GM12878 (cell line): ENCODE measurements at regions not wholly inside any gene's neighbourhood (a gene's known extent, or its start where the extent isn't known, plus 50 kb on each side); places are given as distances from the start of the nearest gene placed in this dataset.

Experiments used
- ATAC-seq: fragments of 200-7000 bp; cut with Tn5 transposase; 3 replicates; pipeline ENCODE4 v1.9.1; 2020; ENCODE audit warnings: mild to moderate bottlenecking, moderate library complexity
- BruUV-seq: library from RNA; stranded (reverse); fragments of 400-500 nt; replicated peaks from 2 replicates; lab custom pipeline; 2021; lab: Mats Ljungman, UMichigan
- CTCF ChIA-PET: fragments of 300-600 bp; sonication (Branson Sonifier 250); formaldehyde crosslinking; extraction: SDS; loops from one replicate; lab custom pipeline; 2021; ENCODE audit warnings: inconsistent platforms; lab: Yijun Ruan, JAX
- POLR2A ChIA-PET: fragments of 350-600 bp; formaldehyde crosslinking; extraction: SDS; loops from one replicate; lab custom pipeline; 2021; ENCODE audit warnings: inconsistent platforms; lab: Charles Lee
- RAD21 ChIA-PET: fragments of 300-600 bp; sonication (Branson Sonifier 250); formaldehyde crosslinking; loops from one replicate; lab custom pipeline; 2023; ENCODE audit warnings: antibody characterized with exemption; ENCODE audit not compliant: unreplicated experiment; lab: Charles Lee
- SMC1A ChIA-PET: fragments of 300-600 bp; sonication (Branson Sonifier 250); formaldehyde crosslinking; loops from one replicate; lab custom pipeline; 2023; ENCODE audit not compliant: unreplicated experiment, uncharacterized antibody; lab: Charles Lee
- DNase-seq: peaks from one replicate; pipeline ENCODE4 v3.0.0-alpha.2; 2011; ENCODE audit warnings: low read depth, low spot score
- FAIRE-seq: peaks from 3 replicates; lab custom pipeline; 2011; peaks lifted over from hg19 to GRCh38; lab: Jason Lieb, UNC
- H2AFZ ChIP-seq: 2 replicates; pipeline ENCODE4 v1.6.0; 2011; ENCODE audit warnings: low read depth, low read length, control low read depth; ENCODE audit not compliant: control insufficient read depth
- H3K27ac ChIP-seq: 2 replicates; pipeline ENCODE4 v1.5.1; 2011; ENCODE audit warnings: control low read depth; ENCODE audit not compliant: control insufficient read depth, insufficient read depth
- H3K27me3 ChIP-seq, 2 experiments: replicated peaks in 1 of 2; 2 replicates each; pipeline versions ENCODE4 v1.6.0 to v1.6.1; 2011; ENCODE audit warnings: low read length in 1 of 2; ENCODE audit not compliant: control insufficient read depth in 2 of 2, insufficient read depth in 2 of 2
- H3K36me3 ChIP-seq, 2 experiments: 2 replicates each; pipeline ENCODE4 v1.5.1; 2011; ENCODE audit warnings: low read length in 1 of 2; ENCODE audit not compliant: control insufficient read depth in 2 of 2, insufficient read depth in 2 of 2
- H3K4me1 ChIP-seq: 2 replicates; pipeline ENCODE4 v1.6.1; 2011; ENCODE audit warnings: mild to moderate bottlenecking, low read length, moderate library complexity, mixed read lengths; ENCODE audit not compliant: control insufficient read depth, insufficient read depth
- H3K4me2 ChIP-seq: 2 replicates; pipeline ENCODE4 v1.6.0; 2011; ENCODE audit warnings: control low read depth; ENCODE audit not compliant: control insufficient read depth, insufficient read depth
- H3K4me3 ChIP-seq: fragments of 200-600 bp; sonication (generic); 2 replicates; pipeline ENCODE4 v1.5.1; 2016
- H3K79me2 ChIP-seq: 2 replicates; pipeline ENCODE4 v1.6.0; 2011; ENCODE audit warnings: low read length; ENCODE audit not compliant: control insufficient read depth, insufficient read depth
- H3K9ac ChIP-seq: 2 replicates; pipeline ENCODE4 v1.8.0; 2011; ENCODE audit warnings: low read length, control low read depth, mixed read lengths; ENCODE audit not compliant: control insufficient read depth, insufficient read depth
- H3K9me3 ChIP-seq: replicated peaks from 3 replicates; pipeline ENCODE4 v1.5.1; 2011; ENCODE audit warnings: mild to moderate bottlenecking, low read length; ENCODE audit not compliant: control insufficient read depth, insufficient read depth
- H4K20me1 ChIP-seq: 2 replicates; pipeline ENCODE4 v1.6.0; 2011; ENCODE audit not compliant: control insufficient read depth, insufficient read depth
- BCL3 ChIP-seq: IDR thresholded peaks from 2 replicates; pipeline ENCODE4 v1.6.1; 2011; ENCODE audit warnings: borderline replicate concordance, low read depth, mild to moderate bottlenecking, moderate library complexity, low read length; ENCODE audit not compliant: insufficient read depth, poor library complexity, severe bottlenecking
- ETV6 ChIP-seq, 2 experiments: fragments of 450-650 bp in 1 of 2; IDR thresholded peaks in 1 of 2; conservative IDR thresholded peaks in 1 of 2; 2 replicates each; pipeline ENCODE4 v1.6.1; 2014; ENCODE audit warnings: antibody characterized with exemption in 1 of 2, borderline replicate concordance in 1 of 2, low read depth in 1 of 2, mild to moderate bottlenecking in 1 of 2, moderate library complexity in 1 of 2
- FOS ChIP-seq: IDR thresholded peaks from 3 replicates; pipeline ENCODE4 v1.6.1; 2011; ENCODE audit warnings: borderline replicate concordance; ENCODE audit not compliant: insufficient read length; ENCODE audit errors: extremely low read depth
- IRF4 ChIP-seq: IDR thresholded peaks from 2 replicates; pipeline ENCODE4 v1.6.1; 2011; ENCODE audit warnings: low read depth, low read length
- SIN3A ChIP-seq: IDR thresholded peaks from 2 replicates; pipeline ENCODE4 v1.6.1; 2012; ENCODE audit warnings: low read depth, low read length, improper control_type of control experiment
- WGBS: methylation state at CpG from one replicate; pipeline ENCODE4 v1.1.6; 2016; ENCODE audit warnings: low lambda C conversion rate; ENCODE audit not compliant: insufficient replicate concordance, insufficient coverage; ENCODE audit errors: missing lambda C conversion rate; 5-methylcytosine and 5-hydroxymethylcytosine counted together
- in situ Hi-C: fragments of 300-500 bp; cut with MboI; formaldehyde crosslinking; loops from 9 replicates; pipeline ENCODE4 v1.14.3; 2018; ENCODE audit warnings: mixed read lengths
- intact Hi-C: fragments of 100-400 bp; cut with micrococcal nuclease; formaldehyde crosslinking; loops from one replicate; pipeline ENCODE4 v1.14.2; 2022; ENCODE audit not compliant: unreplicated experiment
- TF ChIP-seq, protein P1 (sequence below): IDR thresholded peaks from 2 replicates; pipeline ENCODE4 v1.6.1; 2011; ENCODE audit warnings: low read depth, mild to moderate bottlenecking, low read length, moderate library complexity, borderline replicate concordance; ENCODE audit errors: extremely low read depth

DNA sequence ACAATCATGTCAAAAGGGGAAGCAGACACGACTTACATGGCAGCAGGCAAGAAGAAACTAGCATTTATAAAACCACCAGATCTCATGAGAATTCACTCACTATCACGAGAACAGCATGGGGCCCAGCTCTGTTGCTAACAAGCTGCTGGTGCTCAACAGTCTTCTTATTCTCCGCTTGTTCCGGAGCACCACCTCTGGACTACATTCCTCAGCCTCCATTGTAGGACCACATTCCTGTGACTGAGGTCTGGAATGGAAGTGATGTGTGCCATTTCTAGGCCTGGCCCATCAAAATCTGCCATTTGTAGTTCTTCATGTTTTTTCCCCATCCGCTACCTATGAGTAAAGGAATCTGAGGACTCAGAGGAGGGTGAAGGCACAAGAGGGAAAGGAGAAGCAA, 111.5 kb upstream of the PTCHD1 start:
- Histone ChIP-seq H3K79me2 (no peaks in the 10 kb centered on the region), H3K4me2 (no peak overlapping the region), H3K27me3 (no peaks in the 10 kb centered on the region), H3K4me3 (no peak overlapping the region), H3K9me3 (no peaks in the 10 kb centered on the region), H4K20me1 (no peaks in the 10 kb centered on the region), H3K4me1 (no peaks in the 10 kb centered on the region), H3K27ac (no peak overlapping the region), H3K36me3 (no peaks in the 10 kb centered on the region), H3K9ac (no peak overlapping the region), H2AFZ (no peak overlapping the region)
- no peak for DNase-seq
- FAIRE-seq: no peak
- ATAC-seq: no peak
- ChIA-PET SMC1A (no interaction called here), CTCF (no interaction called here), RAD21 (no interaction called here), POLR2A (no interaction called here)
- no peak for TF ChIP-seq BCL3
- no peak for TF ChIP-seq IRF4
- no peak for TF ChIP-seq FOS
- TF ChIP-seq SIN3A: no peak
- no peak for TF ChIP-seq ETV6 (conservative IDR thresholded peaks at IDR 0.05 in 1 of 2, IDR thresholded peaks at IDR 0.05 in 1 of 2; ENCODE audit: borderline replicate concordance in 1 of 2, low read depth in 1 of 2)
- TF ChIP-seq, protein P1, sequence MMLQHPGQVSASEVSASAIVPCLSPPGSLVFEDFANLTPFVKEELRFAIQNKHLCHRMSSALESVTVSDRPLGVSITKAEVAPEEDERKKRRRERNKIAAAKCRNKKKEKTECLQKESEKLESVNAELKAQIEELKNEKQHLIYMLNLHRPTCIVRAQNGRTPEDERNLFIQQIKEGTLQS: no peak
- 51% methylated on average over 5 of the region's 5 CpGs for WGBS
- intact Hi-C loops (no loop called here), in situ Hi-C loops (no loop called here)
- BruUV-seq: no TSS peak
